HG02798 (cell line): ENCODE measurements at regions not wholly inside any gene's neighbourhood (a gene's known extent, or its start where the extent isn't known, plus 50 kb on each side); places are given as distances from the start of the nearest gene placed in this dataset.

ENCODE experiments used
- ATAC-seq: cut with Tn5 transposase; IDR thresholded peaks from one replicate; pipeline ENCODE4 v1.9.1; 2021; ENCODE audit warnings: mild to moderate bottlenecking; ENCODE audit not compliant: unreplicated experiment, poor library complexity

- ATAC-seq = no peak
These were observed 120.9 kb upstream of the PKDCC start for GRCh38 chr2:41926614-41927580.

- no peak for ATAC-seq
These were observed 120.1 kb upstream of the PKDCC start for GRCh38 chr2:41927581-41928264.

- ATAC-seq = no peak
These were observed 119.3 kb upstream of the PKDCC start for GRCh38 chr2:41928526-41928925.

- ATAC-seq = peak; percentile 72
These were observed 116.8 kb upstream of the PKDCC start for GRCh38 chr2:41930807-41931566.

- no peak for ATAC-seq
These were observed 115.4 kb upstream of the PKDCC start for GRCh38 chr2:41932241-41933045.

- ATAC-seq = no peak
These were observed 114.8 kb upstream of the PKDCC start for GRCh38 chr2:41933046-41933420.

GRCh38 chr2:41933585-41934320 lies 114.1 kb upstream of the PKDCC start:
- ATAC-seq = peak; percentile 41

GRCh38 chr2:41934329-41934958 lies 113.4 kb upstream of the PKDCC start:
- ATAC-seq = no peak

GRCh38 chr2:41935002-41935401 lies 112.8 kb upstream of the PKDCC start:
- ATAC-seq = no peak

GRCh38 chr2:41935825-41936224 lies 112.0 kb upstream of the PKDCC start:
- no peak for ATAC-seq

- no peak for ATAC-seq
These were observed 110.9 kb upstream of the PKDCC start for GRCh38 chr2:41936771-41937463.

GRCh38 chr2:41937464-41937906 lies 110.3 kb upstream of the PKDCC start:
- no peak for ATAC-seq

- ATAC-seq = no peak
These were observed 109.7 kb upstream of the PKDCC start for GRCh38 chr2:41937921-41938708.

GRCh38 chr2:41940060-41940744 lies 107.6 kb upstream of the PKDCC start:
- no peak for ATAC-seq

- no peak for ATAC-seq
These were observed 107.1 kb upstream of the PKDCC start for GRCh38 chr2:41940745-41941063.

GRCh38 chr2:41941831-41942230 lies 106.0 kb upstream of the PKDCC start:
- no peak for ATAC-seq

- no peak for ATAC-seq
These were observed 105.5 kb upstream of the PKDCC start for GRCh38 chr2:41942278-41942677.
